ENCODE measurements at regions not wholly inside any gene's neighbourhood (a gene's known extent, or its start where the extent isn't known, plus 50 kb on each side); places are given as distances from the start of the nearest gene placed in this dataset.
"Not testable (repeated sequence)": the region's sequence is repeated elsewhere in the genome, so short reads cannot be mapped to it uniquely, and the experiment has no call there.

GRCh38 chr2:90298126-90298755 lies 1606.8 kb downstream of the RPIA start:
- not testable (repeated sequence) for TF ChIP-seq CTCF (IDR thresholded peaks at IDR 0.05; ENCODE audit: insufficient read depth, low read depth, low read length); EZH2 (IDR thresholded peaks at IDR 0.05; ENCODE audit: insufficient read depth, low read length)
